Liver (tissue), 8 donors: ENCODE measurements at regions not wholly inside any gene's neighbourhood (a gene's known extent, or its start where the extent isn't known, plus 50 kb on each side); places are given as distances from the start of the nearest gene placed in this dataset.

Experiments
- DNase-seq: peaks from one replicate; pipeline ENCODE4 v3.0.0-alpha.2; 2017; ENCODE audit warnings: low spot score
- H3K27ac ChIP-seq, 2 donors: one replicate each; pipeline ENCODE4 v1.7.0; 2013; ENCODE audit warnings: inconsistent platforms in 2 of 2, low read length in 2 of 2, control low read depth in 1 of 2, low read depth in 1 of 2, mild to moderate bottlenecking in 1 of 2
- H3K27me3 ChIP-seq, 4 donors: one replicate each; pipeline versions ENCODE4 v1.6.1 to v1.7.0; 2013; ENCODE audit warnings: low read length in 3 of 4, inconsistent platforms in 1 of 4, mild to moderate bottlenecking in 1 of 4, moderate library complexity in 1 of 4; ENCODE audit not compliant: control insufficient read depth in 4 of 4, insufficient read depth in 4 of 4
- H3K36me3 ChIP-seq, 4 donors: one replicate each; pipeline versions ENCODE4 v1.6.1 to v1.7.0; 2013; ENCODE audit warnings: low read length in 3 of 4, mild to moderate bottlenecking in 3 of 4, low read depth in 1 of 4, moderate library complexity in 1 of 4; ENCODE audit not compliant: control insufficient read depth in 4 of 4, insufficient read depth in 3 of 4
- H3K4me1 ChIP-seq, 4 donors: one replicate each; pipeline versions ENCODE4 v1.6.1 to v1.7.0; 2013; ENCODE audit warnings: low read length in 3 of 4, mild to moderate bottlenecking in 3 of 4, moderate library complexity in 1 of 4; ENCODE audit not compliant: control insufficient read depth in 4 of 4, insufficient read depth in 4 of 4
- H3K4me3 ChIP-seq, 3 donors: one replicate each; pipeline versions ENCODE4 v1.6.1 to v1.7.0; 2013; ENCODE audit warnings: low read length in 3 of 3, control low read depth in 1 of 3, low read depth in 1 of 3, mild to moderate bottlenecking in 1 of 3
- H3K9ac ChIP-seq, 2 donors: one replicate each; pipeline ENCODE4 v1.7.0; 2013; ENCODE audit warnings: low read length in 2 of 2, mild to moderate bottlenecking in 2 of 2, moderate library complexity in 2 of 2, control low read depth in 1 of 2, low read depth in 1 of 2
- H3K9me3 ChIP-seq, 4 donors: one replicate each; pipeline versions ENCODE4 v1.6.1 to v1.7.0; 2013; ENCODE audit warnings: low read length in 3 of 4; ENCODE audit not compliant: control insufficient read depth in 4 of 4
- ATF3 ChIP-seq: IDR thresholded peaks from 2 replicates; pipeline ENCODE4 v1.6.1; 2016; ENCODE audit warnings: antibody characterized with exemption
- EGR1 ChIP-seq, 2 donors: IDR thresholded peaks; 2 replicates each; pipeline ENCODE4 v1.6.1; 2016 to 2018; ENCODE audit warnings: antibody characterized with exemption in 2 of 2, low read depth in 2 of 2
- FOXA1 ChIP-seq: IDR thresholded peaks from 2 replicates; pipeline ENCODE4 v1.6.1; 2016; ENCODE audit warnings: antibody characterized with exemption
- FOXA2 ChIP-seq: IDR thresholded peaks from 2 replicates; pipeline ENCODE4 v1.6.1; 2016; ENCODE audit warnings: antibody characterized with exemption
- GABPA ChIP-seq, 2 donors: IDR thresholded peaks in 1 of 2; conservative IDR thresholded peaks in 1 of 2; 2 replicates each; pipeline ENCODE4 v1.6.1; 2016; ENCODE audit warnings: antibody characterized with exemption in 2 of 2, mild to moderate bottlenecking in 1 of 2, moderate library complexity in 1 of 2
- HNF4A ChIP-seq, 2 donors: conservative IDR thresholded peaks; 2 replicates each; pipeline ENCODE4 v1.6.1; 2016; ENCODE audit warnings: antibody characterized with exemption in 2 of 2, mild to moderate bottlenecking in 2 of 2
- HNF4G ChIP-seq: IDR thresholded peaks from 2 replicates; pipeline ENCODE4 v1.6.1; 2016; ENCODE audit warnings: antibody characterized with exemption
- JUND ChIP-seq, 2 donors: IDR thresholded peaks; 2 replicates each; pipeline ENCODE4 v1.6.1; 2016; ENCODE audit warnings: antibody characterized with exemption in 2 of 2
- NR2F2 ChIP-seq: IDR thresholded peaks from 2 replicates; pipeline ENCODE4 v1.6.1; 2016; ENCODE audit warnings: antibody characterized with exemption
- RAD21 ChIP-seq, 2 donors: IDR thresholded peaks; 2 replicates each; pipeline ENCODE4 v1.6.1; 2016; ENCODE audit warnings: antibody characterized with exemption in 2 of 2, mild to moderate bottlenecking in 2 of 2
- REST ChIP-seq: IDR thresholded peaks from 2 replicates; pipeline ENCODE4 v1.6.1; 2016; ENCODE audit warnings: antibody characterized with exemption, mild to moderate bottlenecking
- RXRA ChIP-seq, 2 donors: IDR thresholded peaks; 2 replicates each; pipeline ENCODE4 v1.6.1; 2017 to 2018; ENCODE audit warnings: antibody characterized with exemption in 2 of 2, mild to moderate bottlenecking in 1 of 2
- SP1 ChIP-seq: IDR thresholded peaks from 2 replicates; pipeline ENCODE4 v1.6.1; 2018; ENCODE audit warnings: antibody characterized with exemption, mild to moderate bottlenecking
- TAF1 ChIP-seq: conservative IDR thresholded peaks from 2 replicates; pipeline ENCODE4 v1.6.1; 2016; ENCODE audit warnings: antibody characterized with exemption, mild to moderate bottlenecking
- YY1 ChIP-seq: IDR thresholded peaks from 2 replicates; pipeline ENCODE4 v1.6.1; 2016; ENCODE audit warnings: antibody characterized with exemption, mild to moderate bottlenecking
- ZBTB33 ChIP-seq: IDR thresholded peaks from 2 replicates; pipeline ENCODE4 v1.6.1; 2016; ENCODE audit warnings: antibody characterized with exemption
- WGBS: extraction: QIAGEN DNeasy Blood & Tissue Kit; methylation state at CpG from one replicate; pipeline ENCODE4 v1.1.7; 2013; 5-methylcytosine and 5-hydroxymethylcytosine counted together
- TF ChIP-seq, protein P1 (sequence below): fragments of 150-350 bp; IDR thresholded peaks from 2 replicates; pipeline ENCODE4 v1.5.1; 2017; ENCODE audit warnings: improper control_type of control experiment, low read depth, low read length; ENCODE audit not compliant: missing input control
- TF ChIP-seq, protein P2 (sequence below): IDR thresholded peaks from 2 replicates; pipeline ENCODE4 v1.6.1; 2016; ENCODE audit warnings: antibody characterized with exemption
- donor health status: healthy.
- donor health status: healthy.
- donor health status: healthy.
- donor health status: healthy.
- donor health status: healthy.

DNA sequence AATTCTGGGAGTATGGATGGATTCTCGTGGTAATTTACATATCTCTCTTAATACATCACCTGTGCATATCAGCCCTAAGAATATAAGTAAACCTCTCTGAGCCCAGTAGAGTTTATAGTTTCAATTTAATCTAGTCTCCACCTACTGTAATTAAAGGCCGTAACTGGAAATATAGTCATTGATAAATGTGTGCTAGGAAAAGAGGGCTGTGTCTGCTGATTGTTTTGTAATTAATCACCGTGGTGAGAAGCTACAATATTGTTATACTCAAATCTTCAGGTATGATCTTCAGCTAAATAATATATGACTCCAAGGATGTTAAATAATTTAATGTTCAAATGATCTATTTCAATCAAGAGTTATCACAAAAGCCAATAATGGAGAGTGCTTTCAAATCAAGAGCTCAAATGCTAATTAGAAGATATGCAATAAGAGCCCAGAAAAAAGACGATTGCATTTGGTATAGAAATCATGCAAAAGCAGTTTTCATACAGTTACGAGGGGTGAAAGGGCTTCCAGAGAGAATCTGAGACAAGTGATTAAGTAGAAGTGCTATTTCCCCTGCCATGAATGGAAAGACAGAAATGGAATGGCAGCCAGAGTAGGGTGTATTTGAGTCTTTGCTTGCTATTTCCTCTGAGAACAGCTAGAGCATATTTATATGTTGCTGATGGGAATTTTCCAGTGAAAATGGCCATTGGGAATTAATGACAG lies 1134.3 kb downstream of the NCAM2 start:
- Histone ChIP-seq H3K36me3 (no peaks in the 10 kb centered on the region), H3K4me3 (no peak overlapping the region), H3K4me1 (no peaks in the 10 kb centered on the region), H3K9me3 (no peaks in the 10 kb centered on the region), H3K27me3 (no peaks in the 10 kb centered on the region), H3K9ac (no peak overlapping the region), H3K27ac (no peak overlapping the region)
- 73% methylated on average over 5 of the region's 5 CpGs for WGBS
- DNase-seq: no peak
- TF ChIP-seq EGR1 (IDR thresholded peaks at IDR 0.05; ENCODE audit: low read depth in 2 of 2) (no peak), ZBTB33 (no peak), TAF1 (no peak), FOXA1 (no peak), SP1 (no peak), ATF3 (no peak), JUND (IDR thresholded peaks at IDR 0.05) (no peak), FOXA2 (no peak), RXRA (IDR thresholded peaks at IDR 0.05) (no peak), RAD21 (IDR thresholded peaks at IDR 0.05) (no peak), YY1 (no peak), HNF4A (conservative IDR thresholded peaks at IDR 0.05) (no peak), REST (no peak), HNF4G (no peak), GABPA (IDR thresholded peaks at IDR 0.05 in 1 of 2, conservative IDR thresholded peaks at IDR 0.05 in 1 of 2) (no peak), NR2F2 (no peak)
- TF ChIP-seq, protein P1, sequence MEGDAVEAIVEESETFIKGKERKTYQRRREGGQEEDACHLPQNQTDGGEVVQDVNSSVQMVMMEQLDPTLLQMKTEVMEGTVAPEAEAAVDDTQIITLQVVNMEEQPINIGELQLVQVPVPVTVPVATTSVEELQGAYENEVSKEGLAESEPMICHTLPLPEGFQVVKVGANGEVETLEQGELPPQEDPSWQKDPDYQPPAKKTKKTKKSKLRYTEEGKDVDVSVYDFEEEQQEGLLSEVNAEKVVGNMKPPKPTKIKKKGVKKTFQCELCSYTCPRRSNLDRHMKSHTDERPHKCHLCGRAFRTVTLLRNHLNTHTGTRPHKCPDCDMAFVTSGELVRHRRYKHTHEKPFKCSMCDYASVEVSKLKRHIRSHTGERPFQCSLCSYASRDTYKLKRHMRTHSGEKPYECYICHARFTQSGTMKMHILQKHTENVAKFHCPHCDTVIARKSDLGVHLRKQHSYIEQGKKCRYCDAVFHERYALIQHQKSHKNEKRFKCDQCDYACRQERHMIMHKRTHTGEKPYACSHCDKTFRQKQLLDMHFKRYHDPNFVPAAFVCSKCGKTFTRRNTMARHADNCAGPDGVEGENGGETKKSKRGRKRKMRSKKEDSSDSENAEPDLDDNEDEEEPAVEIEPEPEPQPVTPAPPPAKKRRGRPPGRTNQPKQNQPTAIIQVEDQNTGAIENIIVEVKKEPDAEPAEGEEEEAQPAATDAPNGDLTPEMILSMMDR: no peak
- TF ChIP-seq, protein P2, sequence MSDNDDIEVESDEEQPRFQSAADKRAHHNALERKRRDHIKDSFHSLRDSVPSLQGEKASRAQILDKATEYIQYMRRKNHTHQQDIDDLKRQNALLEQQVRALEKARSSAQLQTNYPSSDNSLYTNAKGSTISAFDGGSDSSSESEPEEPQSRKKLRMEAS: no peak
